Smooth muscle cell (in vitro differentiated cells): ENCODE measurements at regions not wholly inside any gene's neighbourhood (a gene's known extent, or its start where the extent isn't known, plus 50 kb on each side); places are given as distances from the start of the nearest gene placed in this dataset.

Experiments used
- DNase-seq: peaks from one replicate; lab custom pipeline; 2025; ENCODE audit not compliant: unreplicated experiment; lab: John Stamatoyannopoulos, UW
- H2AFZ ChIP-seq: fragments of 200-600 bp; sonication (generic); 2 replicates; pipeline ENCODE4 v1.6.0; 2016; ENCODE audit warnings: antibody characterized with exemption, low read depth, mild to moderate bottlenecking
- H3F3A ChIP-seq: fragments of 200-600 bp; sonication (generic); 2 replicates; pipeline ENCODE4 v1.6.0; 2017; ENCODE audit warnings: antibody characterized with exemption, low read depth
- H3K27ac ChIP-seq: fragments of 200-600 bp; sonication (generic); 2 replicates; pipeline ENCODE4 v1.5.1; 2016; ENCODE audit warnings: low read depth, mild to moderate bottlenecking
- H3K27me3 ChIP-seq: fragments of 200-600 bp; sonication (generic); 2 replicates; pipeline ENCODE4 v1.6.1; 2016; ENCODE audit warnings: low read depth, mild to moderate bottlenecking
- H3K36me3 ChIP-seq: fragments of 200-600 bp; sonication (generic); 2 replicates; pipeline ENCODE4 v1.5.1; 2016; ENCODE audit warnings: low read depth
- H3K4me1 ChIP-seq: fragments of 200-600 bp; sonication (generic); 2 replicates; pipeline ENCODE4 v1.5.1; 2016; ENCODE audit warnings: low read depth
- H3K4me2 ChIP-seq: fragments of 200-600 bp; sonication (generic); 2 replicates; pipeline ENCODE4 v1.6.0; 2016; ENCODE audit warnings: mild to moderate bottlenecking
- H3K4me3 ChIP-seq: fragments of 200-600 bp; sonication (generic); 2 replicates; pipeline ENCODE4 v1.5.1; 2016; ENCODE audit warnings: mild to moderate bottlenecking
- H3K79me2 ChIP-seq: fragments of 200-600 bp; sonication (generic); 2 replicates; pipeline ENCODE4 v1.6.0; 2016; ENCODE audit warnings: low read depth, mild to moderate bottlenecking
- H3K9ac ChIP-seq: fragments of 200-600 bp; sonication (generic); 2 replicates; pipeline ENCODE4 v1.6.0; 2016; ENCODE audit warnings: low read depth
- H3K9me3 ChIP-seq: fragments of 200-600 bp; sonication (generic); replicated peaks from 2 replicates; pipeline ENCODE4 v1.5.1; 2016; ENCODE audit warnings: low read depth
- H4K20me1 ChIP-seq: fragments of 200-600 bp; sonication (generic); 2 replicates; pipeline ENCODE4 v1.6.0; 2016; ENCODE audit warnings: low read depth
- CTCF ChIP-seq: fragments of 200-600 bp; sonication (generic); IDR thresholded peaks from 2 replicates; pipeline ENCODE4 v1.5.1; 2017; ENCODE audit warnings: borderline replicate concordance, mild to moderate bottlenecking, antibody characterized with exemption; ENCODE audit not compliant: insufficient read depth, poor library complexity, severe bottlenecking
- WGBS: methylation state at CpG from one replicate; pipeline ENCODE4 v1.1.7; 2016; ENCODE audit warnings: low lambda C conversion rate; 5-methylcytosine and 5-hydroxymethylcytosine counted together

GRCh38 chr3:48067271-48067670, 51.1 kb upstream of the MAP4 start:
- no peak overlapping the region for H3K4me3 ChIP-seq
- H3F3A ChIP-seq, result peaks cover 4% of the 10 kb centered on the region
- no peak overlapping the region for H2AFZ ChIP-seq
- no peak overlapping the region for H3K27ac ChIP-seq
- 97% methylated on average over 4 of the region's 4 CpGs for WGBS
- TF ChIP-seq CTCF, result no peak
- no peak overlapping the region for H3K4me2 ChIP-seq
- H3K9ac ChIP-seq, result no peak overlapping the region
- DNase-seq, result no peak
- H3K9me3 ChIP-seq, result no peaks in the 10 kb centered on the region
- peaks cover 99% of the 10 kb centered on the region for H4K20me1 ChIP-seq
- peaks cover 100% of the 10 kb centered on the region for H3K79me2 ChIP-seq
- H3K4me1 ChIP-seq, result peaks cover 10% of the 10 kb centered on the region
- no peaks in the 10 kb centered on the region for H3K36me3 ChIP-seq
- H3K27me3 ChIP-seq, result no peaks in the 10 kb centered on the region
